H1 (cell line): ENCODE measurements at regions not wholly inside any gene's neighbourhood (a gene's known extent, or its start where the extent isn't known, plus 50 kb on each side); places are given as distances from the start of the nearest gene placed in this dataset.
A peak's percentile ranks its signal among the peaks of the same experiment; 100 is the strongest.

Experiments used
- CTCF ChIA-PET: fragments of 300-600 bp; sonication (Branson Sonifier 250); formaldehyde crosslinking; loops from one replicate; lab custom pipeline; 2021; ENCODE audit not compliant: partially characterized antibody; lab: Charles Lee
- POLR2A ChIA-PET: fragments of 300-600 bp; sonication (Branson Sonifier 250); formaldehyde crosslinking; loops from one replicate; lab custom pipeline; 2021; ENCODE audit warnings: inconsistent platforms; ENCODE audit not compliant: partially characterized antibody; lab: Charles Lee
- DNase-seq, 2 experiments: peaks; one replicate each; pipeline versions ENCODE4 v3.0.0 to v3.0.0-alpha.2; 2010 to 2022; ENCODE audit warnings: low spot score in 2 of 2, low read depth in 1 of 2, mixed read lengths in 1 of 2
- FAIRE-seq: peaks from 2 replicates; lab custom pipeline; 2011; peaks lifted over from hg19 to GRCh38; lab: Jason Lieb, UNC
- H2AFZ ChIP-seq: 2 replicates; pipeline ENCODE4 v1.8.1; 2012; ENCODE audit warnings: low read length, inconsistent platforms
- H2AK5ac ChIP-seq: 2 replicates; pipeline ENCODE4 v1.6.1; 2013; ENCODE audit warnings: low read depth, low read length
- H2BK120ac ChIP-seq: replicated peaks from 2 replicates; pipeline ENCODE3; 2013; ENCODE audit warnings: low read depth, low read length, inconsistent platforms
- H2BK12ac ChIP-seq: 2 replicates; pipeline ENCODE4 v1.6.1; 2013; ENCODE audit warnings: low read depth, low read length
- H2BK15ac ChIP-seq: 2 replicates; pipeline ENCODE4 v1.6.1; 2013; ENCODE audit warnings: low read length
- H2BK20ac ChIP-seq: 2 replicates; pipeline ENCODE4 v1.6.1; 2013; ENCODE audit warnings: low read length
- H2BK5ac ChIP-seq: 2 replicates; pipeline ENCODE4 v1.6.1; 2013; ENCODE audit warnings: low read depth, low read length
- H3K14ac ChIP-seq: 2 replicates; pipeline ENCODE4 v1.6.1; 2013; ENCODE audit warnings: inconsistent platforms; ENCODE audit not compliant: insufficient read length
- H3K18ac ChIP-seq: 2 replicates; pipeline ENCODE4 v1.6.1; 2013; ENCODE audit warnings: low read length; ENCODE audit errors: extremely low read depth
- H3K23ac ChIP-seq: 2 replicates; pipeline ENCODE4 v1.6.1; 2013; ENCODE audit warnings: inconsistent platforms; ENCODE audit not compliant: insufficient read length
- H3K23me2 ChIP-seq: 2 replicates; pipeline ENCODE4 v1.6.1; 2013; ENCODE audit warnings: low read depth, low read length
- H3K27ac ChIP-seq: 2 replicates; pipeline ENCODE4 v1.6.1; 2011; ENCODE audit warnings: low read depth, low read length, inconsistent platforms
- H3K27me3 ChIP-seq, 4 experiments: replicated peaks in 1 of 4; 1 replicate in 1 of 4; 2 replicates in 3 of 4; pipeline versions ENCODE4 v1.6.1 to v1.8.1; 2011 to 2013; ENCODE audit warnings: low read length in 3 of 4, mild to moderate bottlenecking in 3 of 4, inconsistent platforms in 2 of 4, mixed read lengths in 2 of 4, moderate library complexity in 1 of 4; ENCODE audit not compliant: control insufficient read depth in 3 of 4, insufficient read depth in 3 of 4; ENCODE audit errors: extremely low read depth in 1 of 4
- H3K36me3 ChIP-seq, 4 experiments: 2 replicates each; pipeline versions ENCODE4 v1.6.1 to v1.8.1; 2011 to 2013; ENCODE audit warnings: mild to moderate bottlenecking in 4 of 4, low read length in 3 of 4, moderate library complexity in 2 of 4, control low read depth in 1 of 4, inconsistent platforms in 1 of 4; ENCODE audit not compliant: insufficient read depth in 4 of 4, control insufficient read depth in 2 of 4
- H3K4ac ChIP-seq: replicated peaks from 2 replicates; pipeline ENCODE3; 2013; ENCODE audit warnings: low read length, low read depth, mixed read lengths, inconsistent platforms; ENCODE audit not compliant: insufficient read length
- H3K4me1 ChIP-seq, 4 experiments: replicated peaks in 1 of 4; 1 replicate in 1 of 4; 2 replicates in 3 of 4; pipeline versions ENCODE4 v1.6.1 to v1.8.1; 2011 to 2013; ENCODE audit warnings: low read length in 3 of 4, inconsistent platforms in 2 of 4, mixed read lengths in 1 of 4; ENCODE audit not compliant: insufficient read depth in 4 of 4, control insufficient read depth in 3 of 4
- H3K4me2 ChIP-seq, 2 experiments: 2 replicates each; pipeline versions ENCODE4 v1.6.1 to v1.8.1; 2011 to 2013; ENCODE audit warnings: low read depth in 2 of 2, low read length in 2 of 2, control low read depth in 1 of 2, inconsistent platforms in 1 of 2, mild to moderate bottlenecking in 1 of 2; ENCODE audit not compliant: insufficient read depth in 1 of 2
- H3K4me3 ChIP-seq, 4 experiments: fragments of 200-600, 300-600 bp in 1 of 4; sonication (generic), shearing (Covaris generic), sonication (Bioruptor Twin) in 1 of 4; 2 replicates each; pipeline versions ENCODE4 v1.5.1 to v1.8.1; 2011 to 2016; ENCODE audit warnings: low read length in 4 of 4, low read depth in 3 of 4, control low read depth in 2 of 4, inconsistent platforms in 2 of 4, mild to moderate bottlenecking in 2 of 4, mixed read lengths in 1 of 4, moderate library complexity in 1 of 4; ENCODE audit not compliant: insufficient read depth in 2 of 4; ENCODE audit errors: extremely low read depth in 1 of 4
- H3K56ac ChIP-seq: replicated peaks from 2 replicates; pipeline ENCODE3; 2013; ENCODE audit warnings: low read depth, mild to moderate bottlenecking, mixed read lengths, low read length, inconsistent platforms; ENCODE audit not compliant: insufficient read length
- H3K79me1 ChIP-seq: 2 replicates; pipeline ENCODE4 v1.6.1; 2013; ENCODE audit warnings: low read depth, low read length, control low read depth
- H3K79me2 ChIP-seq, 2 experiments: 2 replicates each; pipeline versions ENCODE4 v1.6.1 to v1.8.1; 2012 to 2013; ENCODE audit warnings: low read length in 2 of 2, mild to moderate bottlenecking in 2 of 2, inconsistent platforms in 1 of 2; ENCODE audit not compliant: insufficient read depth in 2 of 2, control insufficient read depth in 1 of 2
- H3K9ac ChIP-seq, 4 experiments: replicated peaks in 1 of 4; 1 replicate in 1 of 4; 2 replicates in 3 of 4; pipeline versions ENCODE4 v1.6.1 to v1.8.1; 2011 to 2013; ENCODE audit warnings: low read depth in 3 of 4, low read length in 3 of 4, control low read depth in 2 of 4, mild to moderate bottlenecking in 2 of 4, moderate library complexity in 2 of 4, inconsistent platforms in 1 of 4; ENCODE audit errors: extremely low read depth in 1 of 4
- H3K9me3 ChIP-seq, 2 experiments: 2 replicates each; pipeline versions ENCODE4 v1.6.1 to v1.8.1; 2012 to 2013; ENCODE audit warnings: mild to moderate bottlenecking in 2 of 2, moderate library complexity in 2 of 2, control low read depth in 1 of 2, inconsistent platforms in 1 of 2, low read depth in 1 of 2, low read length in 1 of 2, mixed read lengths in 1 of 2; ENCODE audit not compliant: insufficient read depth in 2 of 2
- H4K20me1 ChIP-seq, 2 experiments: replicated peaks in 1 of 2; 2 replicates each; pipeline versions ENCODE3 to v1.8.1; 2011 to 2013; ENCODE audit warnings: inconsistent platforms in 2 of 2, low read length in 2 of 2, mild to moderate bottlenecking in 1 of 2; ENCODE audit not compliant: insufficient read depth in 2 of 2, control insufficient read depth in 1 of 2
- H4K5ac ChIP-seq: 2 replicates; pipeline ENCODE4 v1.6.1; 2013; ENCODE audit warnings: low read length, low read depth, mixed read lengths, inconsistent platforms; ENCODE audit not compliant: insufficient read length
- H4K8ac ChIP-seq: 2 replicates; pipeline ENCODE4 v1.8.0; 2013; ENCODE audit warnings: mild to moderate bottlenecking, moderate library complexity, low read length, inconsistent platforms; ENCODE audit not compliant: insufficient read depth; ENCODE audit errors: extremely low read depth
- H4K91ac ChIP-seq: replicated peaks from 2 replicates; pipeline ENCODE3; 2013; ENCODE audit warnings: low read length, mixed read lengths, inconsistent platforms; ENCODE audit not compliant: insufficient read length
- USF2 ChIP-seq: IDR thresholded peaks from 2 replicates; pipeline ENCODE4 v1.6.1; 2011; ENCODE audit warnings: low read length, improper control_type of control experiment
- WGBS, 2 experiments: shearing (Covaris generic) in 1 of 2; methylation state at CpG; one replicate each; pipeline versions ENCODE4 v1.1.6 to v1.1.7; 2013 to 2015; ENCODE audit warnings: low lambda C conversion rate in 2 of 2, mixed read lengths in 2 of 2, inconsistent platforms in 1 of 2, low coverage in 1 of 2, missing lambda C conversion rate in 1 of 2; ENCODE audit not compliant: insufficient replicate concordance in 2 of 2, insufficient coverage in 1 of 2, insufficient read length in 1 of 2; ENCODE audit errors: extremely low coverage in 1 of 2, missing lambda C conversion rate in 1 of 2; 5-methylcytosine and 5-hydroxymethylcytosine counted together

GRCh38 chr5:14068136-14068535, 75.0 kb upstream of the TRIO start:
- WGBS, 2 experiments = 97% methylated on average over 4 of the region's 4 CpGs; no CpG with 5 or more reads in 1 of the 2 experiments
- no peak overlapping the region for H3K4ac ChIP-seq
- no peaks in the 10 kb centered on the region for H3K79me1 ChIP-seq
- no peak overlapping the region for H2BK5ac ChIP-seq
- no peak overlapping the region for H3K9ac ChIP-seq
- ChIA-PET POLR2A (no interaction called here), CTCF (interaction anchor here (1.1 kb wide), 1 partner anchor 13 kb away, joined by 3 read pairs; no protein-coding TSS in a partner anchor)
- no peaks in the 10 kb centered on the region for H3K23me2 ChIP-seq
- H2AK5ac ChIP-seq = no peak overlapping the region
- H4K8ac ChIP-seq = no peak overlapping the region
- H2BK20ac ChIP-seq = no peak overlapping the region
- no peaks in the 10 kb centered on the region for H3K36me3 ChIP-seq
- no peak for TF ChIP-seq USF2
- no peak overlapping the region for H4K5ac ChIP-seq
- no peak overlapping the region for H3K4me3 ChIP-seq
- H3K9me3 ChIP-seq = no peaks in the 10 kb centered on the region
- DNase-seq (no peak), FAIRE-seq (no peak)
- H3K4me1 ChIP-seq = no peaks in the 10 kb centered on the region
- peak overlapping the region; percentile 70; the same call in 1 of the 2 replicates for H2AFZ ChIP-seq
- no peak overlapping the region for H3K27ac ChIP-seq
- H4K20me1 ChIP-seq = no peaks in the 10 kb centered on the region
- H4K91ac ChIP-seq = no peak overlapping the region
- no peak overlapping the region for H3K56ac ChIP-seq
- no peak overlapping the region for H3K23ac ChIP-seq
- H3K14ac ChIP-seq = no peak overlapping the region
- H3K79me2 ChIP-seq = no peaks in the 10 kb centered on the region
- H3K4me2 ChIP-seq = no peak overlapping the region
- no peak overlapping the region for H3K18ac ChIP-seq
- no peak overlapping the region for H2BK120ac ChIP-seq
- no peak overlapping the region for H2BK12ac ChIP-seq
- H2BK15ac ChIP-seq = no peak overlapping the region
- no peaks in the 10 kb centered on the region for H3K27me3 ChIP-seq
